Fibroblast of the conjunctiva (primary cell): ENCODE measurements at regions not wholly inside any gene's neighbourhood (a gene's known extent, or its start where the extent isn't known, plus 50 kb on each side); places are given as distances from the start of the nearest gene placed in this dataset.

Experiments used
- DNase-seq: peaks from one replicate; pipeline ENCODE4 v3.0.0-alpha.2; 2010; ENCODE audit warnings: low read depth

DNA sequence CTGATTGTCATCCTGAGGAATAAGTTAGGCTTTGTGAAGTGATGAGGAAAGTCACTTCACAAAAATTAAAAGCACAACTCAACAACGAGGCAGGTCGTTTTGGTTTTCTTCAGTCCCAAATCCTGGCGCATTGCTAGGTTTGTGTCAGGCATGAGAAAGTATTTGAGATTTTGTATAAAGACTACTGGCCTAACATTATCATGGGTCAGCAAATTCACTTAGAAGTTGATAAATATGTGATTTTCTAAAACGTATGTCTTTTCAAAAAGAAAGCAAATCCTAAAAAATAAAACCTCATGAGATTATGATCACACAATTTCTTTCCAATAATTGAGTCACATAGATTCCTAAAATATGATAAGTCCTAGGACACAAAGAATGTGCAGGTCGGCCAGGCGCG is 395.8 kb upstream of the RORA start:
- no peak for DNase-seq

DNA sequence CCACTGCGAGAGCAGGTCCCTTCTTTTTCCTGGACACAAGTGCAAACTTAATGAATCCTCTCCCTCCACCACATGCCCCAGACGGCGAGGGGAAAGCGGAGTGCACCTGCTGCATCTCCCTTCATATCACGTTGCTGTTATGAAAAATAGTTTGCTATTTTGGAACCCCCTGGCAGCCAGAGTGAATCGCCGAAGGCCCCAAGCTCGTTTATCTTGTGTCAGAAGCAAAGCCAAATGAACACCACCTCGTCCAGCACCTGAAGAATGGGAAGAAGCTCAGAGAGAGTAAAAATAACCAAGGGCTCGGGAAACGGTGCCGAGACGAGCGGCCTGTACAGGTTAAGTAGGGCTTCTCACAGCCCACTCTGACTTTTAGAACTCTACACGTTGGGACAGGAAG is 394.6 kb upstream of the RORA start:
- no peak for DNase-seq

DNA sequence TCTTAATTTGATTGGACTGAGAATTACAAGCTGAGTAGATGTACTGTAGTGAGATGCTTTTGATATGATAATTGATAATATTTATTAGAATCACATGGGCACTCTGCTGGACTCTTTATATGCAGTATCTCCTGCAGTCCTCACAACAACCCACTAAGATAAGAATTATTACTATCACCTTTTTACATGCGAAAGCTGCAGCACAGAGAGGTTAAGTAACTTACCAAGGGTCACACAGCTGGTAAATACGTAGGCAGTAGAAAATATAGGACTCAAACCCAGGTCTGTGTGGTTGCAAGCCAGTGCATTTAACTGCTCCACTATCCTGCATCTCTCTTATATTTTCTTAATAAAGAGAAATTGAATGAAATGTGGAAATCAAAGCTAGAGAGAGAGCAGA is 392.8 kb upstream of the RORA start:
- no peak for DNase-seq

DNA sequence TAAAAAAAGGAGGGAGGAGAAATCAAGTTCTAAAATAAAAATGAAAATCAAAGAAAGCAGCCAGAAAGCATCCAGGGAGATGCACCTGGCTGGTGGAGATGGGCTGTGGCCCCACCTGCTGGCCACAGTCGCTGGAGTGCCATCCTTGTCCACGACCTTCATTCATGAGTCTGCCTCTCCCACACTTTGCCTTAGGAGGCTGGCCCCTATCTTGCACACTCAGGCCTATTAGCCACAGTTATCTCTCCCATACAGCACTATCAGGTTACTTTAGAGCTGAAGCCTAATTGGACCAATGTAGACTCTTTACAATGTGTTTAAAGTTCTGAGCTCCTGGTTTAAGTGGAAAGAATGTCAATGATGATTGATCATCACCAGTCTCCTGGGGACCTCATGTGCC is 392.0 kb upstream of the RORA start:
- no peak for DNase-seq

DNA sequence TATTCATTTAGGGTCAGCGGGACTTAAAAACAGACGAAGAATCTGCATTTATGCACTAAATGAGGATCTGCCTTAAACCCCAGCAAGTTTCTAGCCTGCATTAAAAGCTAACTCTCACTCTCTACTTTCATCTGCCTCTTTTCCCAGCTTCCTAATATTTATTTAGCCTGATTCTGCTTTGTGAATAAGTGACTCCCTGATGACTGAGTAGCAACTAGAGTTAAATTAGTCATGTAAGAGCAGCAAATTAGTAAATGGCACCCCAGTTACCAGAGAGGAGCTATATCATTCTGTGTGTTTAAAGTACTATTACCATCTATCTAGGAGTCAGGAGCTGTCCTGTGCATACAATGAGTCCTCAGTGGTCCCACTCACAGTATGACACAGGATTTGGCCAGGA is 391.0 kb upstream of the RORA start:
- DNase-seq, result no peak

DNA sequence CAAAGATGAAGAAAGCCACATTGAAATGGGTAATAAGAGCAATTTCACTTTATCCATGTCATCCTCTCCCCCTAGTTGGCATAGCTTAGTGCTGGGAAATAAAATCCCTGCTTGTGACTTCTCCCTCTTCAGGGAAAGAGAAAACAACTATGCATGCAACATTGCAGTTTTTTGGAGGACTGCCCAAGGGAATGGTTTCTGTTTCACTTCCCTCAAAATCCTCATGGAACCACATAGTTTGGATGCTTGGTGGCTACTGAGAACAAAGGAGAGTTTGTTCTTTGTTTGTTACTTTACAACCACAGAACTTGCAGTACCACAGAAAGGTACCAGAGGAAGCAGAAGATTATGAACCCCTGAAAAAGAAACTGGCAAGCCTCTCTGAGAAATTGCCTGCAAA is 384.6 kb upstream of the RORA start:
- DNase-seq, result no peak

DNA sequence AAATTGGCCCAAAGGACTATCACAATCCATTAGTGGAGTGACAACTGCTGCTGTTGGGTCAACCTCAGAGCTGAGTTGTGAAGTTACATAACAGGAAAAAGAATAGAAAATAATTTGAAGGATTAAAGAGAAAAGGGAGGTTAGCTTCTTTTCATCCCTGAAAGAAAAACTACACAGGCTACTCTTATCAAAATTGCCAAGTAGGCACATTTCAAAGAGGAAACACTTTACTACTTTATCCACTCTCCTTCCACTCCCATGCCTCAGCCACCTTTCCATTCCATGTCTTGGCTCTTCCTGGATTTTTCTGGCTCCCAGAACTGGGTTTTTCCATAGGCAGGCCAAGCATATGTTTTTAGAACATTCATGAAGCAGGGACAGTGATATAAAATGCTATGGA is 384.0 kb upstream of the RORA start:
- no peak for DNase-seq

DNA sequence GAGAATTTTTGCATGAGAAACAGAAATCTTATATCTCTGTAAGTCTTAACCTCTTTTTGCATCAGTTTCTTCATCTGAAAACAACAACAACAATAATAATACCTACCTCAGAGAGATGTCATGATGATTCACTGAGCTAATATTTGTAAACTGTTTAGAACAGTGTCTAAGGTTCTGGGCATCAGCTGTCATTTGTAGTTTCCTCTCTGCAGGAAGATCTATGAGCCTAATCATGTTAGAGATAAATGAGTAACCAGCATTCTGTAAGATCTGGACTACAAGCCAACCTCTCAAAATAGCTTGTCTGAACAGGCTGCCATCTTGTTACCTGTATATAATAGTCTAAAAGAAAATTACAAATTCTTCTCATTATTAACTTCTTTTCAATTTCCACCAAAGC is 383.0 kb upstream of the RORA start:
- no peak for DNase-seq

DNA sequence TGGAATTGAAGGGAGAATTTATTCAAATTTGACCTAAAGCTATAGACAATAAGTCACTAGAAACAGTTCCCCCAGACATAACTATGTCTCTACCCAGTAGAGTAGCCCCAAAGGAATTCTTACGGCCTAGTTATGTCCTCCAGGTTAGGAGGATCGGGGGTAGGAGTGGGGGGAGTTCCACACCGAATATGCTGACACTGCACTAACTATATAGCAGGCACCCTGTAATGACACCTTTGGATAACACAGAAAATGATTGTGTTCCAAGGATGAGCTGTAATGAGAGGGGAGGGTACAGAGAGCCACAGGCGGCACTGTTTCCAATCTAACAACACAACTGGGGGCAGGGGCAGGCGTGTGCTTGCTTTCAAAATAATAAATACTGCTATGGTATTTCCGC is 376.2 kb upstream of the RORA start:
- no peak for DNase-seq

DNA sequence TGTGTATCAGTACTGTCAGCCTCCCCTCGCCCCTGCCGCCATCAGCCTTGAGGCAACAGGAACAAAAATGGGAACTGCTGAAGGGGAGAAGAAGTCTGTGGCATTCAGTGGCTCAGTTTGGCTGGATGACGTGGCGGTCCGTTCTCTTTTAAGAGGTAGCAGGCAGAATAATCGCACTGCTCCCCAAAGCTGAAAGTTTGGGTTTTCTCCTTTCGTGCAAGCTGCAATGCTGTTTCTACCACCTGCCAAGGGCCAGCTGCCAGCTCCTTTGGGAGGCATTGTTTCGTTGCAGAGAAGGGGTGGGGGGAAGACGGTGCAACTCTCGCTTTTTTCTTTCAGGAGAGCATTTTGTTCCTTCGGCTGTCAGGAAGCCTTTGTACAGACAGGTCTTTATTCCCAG is 369.6 kb upstream of the RORA start:
- DNase-seq, result no peak

DNA sequence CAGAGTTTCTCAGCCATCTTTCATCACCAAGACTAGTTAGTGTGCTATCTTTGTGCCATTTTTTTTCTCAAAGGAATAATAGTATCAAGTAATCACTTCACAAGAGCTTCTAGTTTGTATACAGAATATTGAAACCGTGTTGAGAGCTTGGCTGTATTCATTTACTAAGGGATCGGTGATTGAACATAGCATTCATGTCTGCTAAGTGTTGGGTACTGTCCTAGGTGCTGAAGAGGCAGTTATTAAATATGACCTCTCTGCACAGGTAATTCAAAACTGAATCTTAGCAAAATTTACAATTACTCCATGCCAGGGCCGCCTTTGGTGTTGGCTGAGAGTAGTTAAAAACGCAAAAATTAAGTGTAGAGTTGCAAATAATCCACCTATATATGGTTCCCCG is 355.3 kb upstream of the RORA start:
- DNase-seq, result no peak

DNA sequence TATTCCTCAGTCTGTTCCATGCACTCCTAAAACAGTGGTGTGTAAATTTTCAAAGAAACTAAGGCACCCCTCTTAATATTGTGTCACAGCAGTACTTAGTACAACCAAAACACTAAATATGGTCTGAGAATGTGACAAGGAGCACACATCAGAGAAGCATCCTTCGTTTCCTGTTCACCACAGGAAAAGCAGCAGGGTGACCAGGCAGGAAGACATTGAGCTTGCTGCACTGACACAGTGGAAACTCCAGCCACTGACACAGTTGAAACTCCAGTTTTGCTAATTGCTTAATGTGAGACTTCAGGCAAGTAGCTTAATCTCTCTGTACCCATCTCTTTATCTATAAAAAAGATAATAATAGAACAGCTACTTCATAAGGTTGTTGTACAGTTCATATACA is 353.0 kb upstream of the RORA start:
- no peak for DNase-seq

DNA sequence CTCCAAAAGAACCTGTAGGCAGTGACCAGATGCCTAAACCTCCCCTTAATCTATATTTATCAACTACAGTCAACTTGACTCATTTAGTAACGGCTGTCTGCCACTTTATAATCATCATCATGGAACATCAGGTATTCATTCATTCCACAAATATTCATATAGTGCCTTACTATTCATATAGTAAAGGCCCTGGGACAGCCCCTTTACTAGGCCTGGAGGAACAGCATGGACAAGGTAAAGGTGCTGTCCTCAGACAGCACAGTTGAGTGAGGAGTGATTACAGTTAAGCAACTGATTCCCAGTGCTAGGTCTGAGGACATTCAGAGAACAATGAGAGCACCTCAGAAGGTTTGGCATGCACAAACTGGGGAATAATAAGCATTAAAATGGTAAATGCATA is 346.5 kb upstream of the RORA start:
- no peak for DNase-seq

DNA sequence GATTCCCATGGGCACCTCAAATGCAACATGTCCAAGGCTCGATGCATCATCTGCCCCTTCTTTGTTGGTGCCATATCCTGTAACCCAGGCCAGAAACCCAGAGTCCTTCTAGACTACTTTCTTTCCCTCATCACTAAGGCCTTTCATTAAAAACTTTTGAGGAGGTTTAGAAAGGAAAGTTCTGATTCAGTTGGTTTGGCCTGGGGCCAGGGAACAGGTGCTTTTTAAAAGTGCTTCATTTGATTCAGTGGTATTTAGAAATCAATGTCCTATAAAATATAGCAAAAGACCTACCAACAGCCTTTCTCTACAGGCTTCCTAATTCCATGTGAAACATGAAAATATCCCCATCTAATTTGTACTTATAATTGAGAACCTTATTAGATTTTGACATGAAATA is 341.9 kb upstream of the RORA start:
- DNase-seq, result no peak

DNA sequence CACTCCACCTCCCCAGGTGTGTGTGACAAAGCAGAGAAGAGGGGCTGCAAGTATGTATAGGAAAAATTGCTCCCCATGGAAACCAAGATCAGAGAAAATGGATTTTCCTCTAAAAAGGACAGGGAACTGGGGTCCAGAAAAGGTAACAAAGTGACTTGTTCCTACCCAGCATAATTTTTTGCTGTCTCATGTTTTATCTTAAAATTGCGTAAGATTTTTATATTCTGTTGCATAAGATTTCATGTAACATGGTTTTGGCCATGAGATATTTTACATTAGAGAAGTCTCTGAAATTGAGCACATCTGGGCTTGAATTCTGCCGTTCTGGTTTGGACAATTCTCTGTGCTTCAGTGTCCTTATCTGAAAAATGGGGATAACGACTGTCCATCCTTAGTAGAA is 335.7 kb upstream of the RORA start:
- DNase-seq, result no peak

DNA sequence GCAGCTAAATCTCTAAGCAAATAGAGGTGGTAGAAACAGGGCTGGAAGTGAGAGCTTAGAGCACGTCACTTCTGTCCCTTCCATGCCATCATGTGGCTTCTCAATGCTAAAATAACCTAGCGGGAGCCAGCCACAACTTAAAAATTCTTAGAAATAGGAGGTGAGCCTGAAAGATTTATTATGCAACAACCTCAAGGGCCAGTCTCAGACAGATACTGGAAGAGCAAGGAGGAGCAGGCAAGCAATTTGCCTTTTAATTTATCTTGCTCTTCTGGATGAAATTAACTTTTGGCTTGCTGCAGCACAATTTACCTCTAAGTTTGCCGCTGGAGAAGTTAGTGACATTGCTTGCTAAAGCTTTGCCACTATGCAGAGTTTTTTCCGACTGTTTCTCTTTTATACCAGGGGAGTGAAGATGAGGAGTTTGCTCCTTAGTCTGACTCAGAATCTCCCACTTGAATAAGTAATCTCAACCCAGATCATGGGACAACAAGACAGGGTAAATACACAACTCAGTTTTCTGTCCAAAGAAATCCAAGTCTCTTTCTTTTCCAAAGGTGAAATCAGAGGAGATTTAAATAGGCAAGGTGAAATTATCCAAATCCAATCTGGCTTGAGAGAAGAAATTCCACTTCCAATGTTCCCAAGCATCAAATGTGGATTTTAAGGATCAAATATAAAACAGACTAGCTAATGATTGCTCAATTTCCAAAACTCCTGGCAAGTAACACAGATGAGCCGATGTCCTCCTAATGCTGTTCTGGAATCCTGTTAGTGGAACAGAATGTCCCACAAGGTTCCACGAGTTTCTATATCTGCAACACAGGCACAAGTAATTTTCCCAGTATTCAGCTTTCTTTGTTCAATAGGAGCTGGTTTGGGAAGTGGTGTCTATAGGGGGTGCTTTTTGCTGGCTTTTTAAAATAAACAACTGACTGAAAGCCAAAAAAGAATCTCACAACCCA is 329.4 kb upstream of the RORA start:
- no peak for DNase-seq

DNA sequence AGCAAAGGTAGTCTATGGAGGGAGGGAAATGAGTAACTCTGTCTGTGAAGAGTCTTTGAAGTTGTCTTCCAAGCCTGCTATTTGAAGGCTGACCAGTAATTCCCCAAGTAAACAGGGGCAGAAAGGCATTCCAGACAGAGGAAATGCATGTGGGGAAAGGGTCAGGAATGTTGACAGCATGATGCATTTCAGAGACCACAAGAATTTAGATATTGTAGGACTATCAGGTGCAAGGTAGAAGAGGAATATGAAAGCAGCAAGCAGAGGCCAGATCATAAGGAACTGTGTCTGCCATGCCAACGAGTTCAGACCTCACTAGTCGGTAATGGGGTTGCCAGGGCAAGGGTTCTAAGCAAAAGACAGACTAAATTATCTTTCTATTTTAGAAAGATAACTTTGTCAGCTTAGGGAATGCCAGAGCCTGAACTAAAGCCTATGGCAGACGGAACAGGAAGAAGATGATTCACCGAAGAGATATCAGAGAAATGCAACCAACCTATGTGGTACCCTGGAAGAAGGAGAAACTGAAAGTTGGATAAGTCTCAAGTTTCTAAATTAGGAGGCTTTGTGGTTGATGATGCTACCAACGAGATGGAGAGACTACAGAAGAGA is 327.0 kb upstream of the RORA start:
- no peak for DNase-seq

DNA sequence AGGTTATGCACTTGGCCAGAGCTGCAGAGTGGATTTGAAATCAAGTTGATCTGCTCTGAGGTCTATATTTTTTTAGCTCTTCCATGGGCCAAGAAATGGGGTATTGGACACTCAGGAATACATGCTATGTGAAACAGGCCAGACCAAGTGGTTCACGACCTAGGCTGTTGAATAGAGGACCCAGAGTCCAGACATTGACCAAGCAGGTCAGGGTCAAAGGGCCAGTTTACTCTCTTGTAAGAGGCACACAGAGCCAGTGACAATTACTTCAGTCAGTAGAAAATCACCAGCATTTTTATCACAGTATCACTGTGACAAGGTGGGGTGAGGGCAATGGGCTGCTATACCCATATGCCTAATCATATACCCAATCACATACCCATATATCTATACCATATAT is 320.6 kb upstream of the RORA start:
- no peak for DNase-seq

DNA sequence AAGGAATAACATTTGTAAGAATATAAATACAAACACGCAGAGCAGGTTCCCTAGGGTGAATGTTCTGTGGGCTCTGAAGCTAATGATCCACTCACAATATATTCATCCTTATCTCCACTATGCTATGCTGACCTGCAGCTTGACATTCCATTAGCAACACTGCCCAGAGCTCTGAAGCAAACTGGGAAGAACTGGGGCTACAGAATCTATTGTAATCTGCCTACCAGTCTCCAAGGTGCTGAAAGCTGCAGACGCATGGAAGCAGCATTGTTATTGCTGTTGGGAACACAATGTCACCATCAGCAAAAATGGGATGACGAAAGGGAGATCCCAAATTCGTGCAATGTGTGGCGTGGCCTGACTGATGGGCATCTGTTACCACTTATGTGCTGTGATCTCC is 316.7 kb upstream of the RORA start:
- no peak for DNase-seq

DNA sequence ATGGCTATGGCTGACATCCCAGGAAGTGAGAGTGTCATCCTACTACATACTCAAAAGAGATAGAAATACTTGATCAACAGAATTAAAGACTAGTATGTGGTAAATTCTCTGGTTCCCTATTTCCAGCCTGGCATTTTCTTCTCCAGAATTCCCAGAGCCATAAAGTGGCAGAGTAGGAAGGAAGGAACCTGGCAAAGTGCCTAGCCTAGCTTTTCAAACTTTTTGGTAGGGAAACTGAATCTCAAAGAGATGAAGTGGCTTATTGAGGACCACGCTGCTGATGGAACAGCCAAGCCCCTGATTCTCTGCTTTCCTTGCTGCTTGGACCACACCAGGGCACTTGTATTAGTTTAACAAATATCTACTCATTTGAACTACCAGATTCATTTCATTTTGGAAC is 312.4 kb upstream of the RORA start:
- DNase-seq, result no peak

DNA sequence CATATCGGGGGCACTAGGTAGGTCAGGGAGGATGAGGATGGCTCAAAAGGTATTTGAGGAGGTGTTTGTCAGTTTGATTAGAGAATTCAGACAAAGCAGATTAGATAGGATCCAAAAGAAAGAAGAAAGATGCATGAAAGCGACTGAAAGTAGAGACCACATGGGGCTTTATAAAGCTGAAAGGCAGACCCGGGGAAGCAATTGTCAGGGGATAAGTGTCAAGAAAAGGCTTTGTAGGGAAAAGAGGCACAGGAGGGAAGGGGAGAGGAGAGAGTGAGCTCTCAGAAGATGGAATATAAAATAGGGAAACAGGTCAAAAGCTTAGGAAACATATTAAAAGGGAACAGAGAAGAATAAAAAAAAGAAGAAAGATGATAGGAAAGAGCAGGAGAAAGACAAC is 308.2 kb upstream of the RORA start:
- DNase-seq, result no peak

DNA sequence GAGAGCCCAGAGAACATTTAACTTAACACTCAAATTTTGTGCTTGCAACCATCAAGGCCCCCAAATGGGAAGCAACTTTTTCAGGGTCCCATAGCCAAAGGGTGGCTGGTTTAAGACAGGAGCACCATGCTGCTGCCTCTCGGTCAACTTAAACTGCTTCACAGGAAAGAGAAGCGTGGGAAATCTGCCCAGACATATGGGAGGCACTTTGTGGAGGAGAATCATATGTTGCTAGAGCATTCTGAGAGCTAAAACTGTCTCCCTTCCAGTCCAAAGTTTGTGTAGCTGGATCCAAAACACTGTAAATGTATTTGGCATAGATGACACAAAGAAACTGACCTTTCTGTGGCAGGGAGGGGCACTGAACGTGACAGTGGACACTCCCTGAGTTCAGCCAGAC is 305.9 kb upstream of the RORA start:
- DNase-seq, result no peak

DNA sequence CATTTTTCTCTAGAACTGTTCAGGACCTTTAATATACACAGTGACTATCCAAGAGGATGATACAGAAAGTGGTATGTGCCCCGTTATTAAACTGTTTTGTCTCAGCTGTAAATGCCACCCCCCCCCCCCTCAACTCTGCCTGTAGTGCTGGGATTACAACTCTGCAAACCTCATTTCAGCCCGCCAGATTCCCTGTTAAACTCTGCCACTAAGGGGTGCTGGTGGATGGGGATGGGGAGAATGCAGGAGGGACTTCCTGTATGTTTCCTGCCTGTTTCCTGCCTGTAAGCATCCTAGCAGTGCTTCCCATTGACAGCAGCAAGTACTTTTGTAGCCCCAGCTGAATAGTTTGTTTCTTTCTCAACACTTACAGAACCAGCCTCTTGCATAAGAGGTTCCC is 301.7 kb upstream of the RORA start:
- DNase-seq, result no peak

DNA sequence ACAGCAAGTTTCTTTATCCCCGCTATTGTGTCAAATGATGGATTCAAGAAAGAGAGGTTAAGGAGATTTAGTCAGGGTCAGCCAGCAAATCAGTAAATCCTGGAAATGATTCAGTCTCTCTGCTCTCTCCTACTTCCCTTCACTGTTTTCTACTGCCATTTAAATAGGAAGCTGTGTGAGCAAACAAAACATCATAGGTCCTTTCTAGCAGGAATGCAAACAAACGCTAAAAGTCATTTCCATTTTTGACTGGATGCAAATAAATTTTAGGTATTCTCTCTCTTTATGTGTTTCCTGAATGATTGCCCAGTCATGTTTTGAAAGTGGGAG is 299.4 kb upstream of the RORA start:
- no peak for DNase-seq
